HG02571 (cell line): ENCODE measurements at regions not wholly inside any gene's neighbourhood (a gene's known extent, or its start where the extent isn't known, plus 50 kb on each side); places are given as distances from the start of the nearest gene placed in this dataset.

Source experiments
- ATAC-seq: cut with Tn5 transposase; IDR thresholded peaks from one replicate; pipeline ENCODE4 v1.9.1; 2021; ENCODE audit warnings: mild to moderate bottlenecking, moderate library complexity; ENCODE audit not compliant: unreplicated experiment

GRCh38 chr14:66380143-66380542 is 106.0 kb upstream of the CCDC196 start:
- no peak for ATAC-seq

- ATAC-seq = no peak
Measured at GRCh38 chr14:66381755-66382154, 104.4 kb upstream of the CCDC196 start.

- ATAC-seq = no peak
Measured at GRCh38 chr14:66383257-66383656, 102.9 kb upstream of the CCDC196 start.

GRCh38 chr14:66383771-66384170 is 102.4 kb upstream of the CCDC196 start:
- ATAC-seq = no peak

DNA sequence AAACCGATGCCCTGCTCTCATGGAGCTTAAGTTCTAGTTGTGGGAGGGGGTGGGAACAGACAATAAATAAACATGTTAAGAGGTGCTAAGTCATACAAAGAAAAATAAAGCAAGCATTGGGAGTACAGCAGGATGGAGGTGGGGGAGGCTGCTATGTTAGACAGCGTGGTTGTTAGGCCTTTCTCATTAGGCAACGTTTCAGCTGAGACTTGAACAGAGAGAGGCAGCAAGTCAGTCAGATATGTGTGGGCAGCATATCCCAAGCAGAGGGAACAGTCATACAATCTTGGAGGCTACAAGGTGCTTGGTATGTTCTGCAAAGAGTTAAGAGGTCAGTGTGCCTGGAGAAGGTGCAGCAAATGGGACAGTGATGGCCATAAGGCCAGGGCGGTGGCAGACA is 97.7 kb upstream of the CCDC196 start:
- no peak for ATAC-seq

GRCh38 chr14:66389481-66389880 is 96.7 kb upstream of the CCDC196 start:
- ATAC-seq = no peak

- no peak for ATAC-seq
Measured at GRCh38 chr14:66395300-66395699, 90.9 kb upstream of the CCDC196 start.

- no peak for ATAC-seq
Measured at GRCh38 chr14:66396164-66396563, 90.0 kb upstream of the CCDC196 start.

GRCh38 chr14:66398437-66398836 is 87.7 kb upstream of the CCDC196 start:
- no peak for ATAC-seq

- ATAC-seq = no peak
Measured at GRCh38 chr14:66401449-66402095, 84.6 kb upstream of the CCDC196 start.

GRCh38 chr14:66403183-66403582 is 83.0 kb upstream of the CCDC196 start:
- no peak for ATAC-seq

DNA sequence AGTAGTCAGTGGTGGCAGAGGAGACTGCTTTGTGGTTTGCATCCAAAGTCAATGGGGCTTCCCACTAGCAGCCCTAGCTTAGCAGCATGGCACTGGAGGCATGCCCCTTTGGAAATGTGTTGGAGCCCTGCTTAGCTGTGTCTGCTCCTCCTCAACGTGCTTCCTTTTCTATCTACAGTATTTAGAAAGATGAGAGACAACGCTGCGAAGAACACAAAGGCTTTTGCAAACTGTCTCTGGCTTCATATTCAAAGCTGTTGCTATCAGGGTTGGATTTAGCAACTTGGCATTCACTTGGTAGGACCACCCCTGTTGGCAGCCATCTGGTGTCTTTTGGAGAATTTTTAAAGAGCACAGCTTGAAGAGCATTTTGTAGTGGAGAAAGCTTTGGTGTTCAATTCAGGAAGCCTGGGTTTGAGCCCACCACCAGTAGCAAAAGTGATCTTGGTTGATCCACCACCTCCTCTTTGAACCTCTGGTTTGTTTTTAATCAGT is 82.1 kb upstream of the CCDC196 start:
- no peak for ATAC-seq

GRCh38 chr14:66405158-66405557 is 81.0 kb upstream of the CCDC196 start:
- ATAC-seq = no peak

- no peak for ATAC-seq
Measured at GRCh38 chr14:66413901-66414300, 72.3 kb upstream of the CCDC196 start.

DNA sequence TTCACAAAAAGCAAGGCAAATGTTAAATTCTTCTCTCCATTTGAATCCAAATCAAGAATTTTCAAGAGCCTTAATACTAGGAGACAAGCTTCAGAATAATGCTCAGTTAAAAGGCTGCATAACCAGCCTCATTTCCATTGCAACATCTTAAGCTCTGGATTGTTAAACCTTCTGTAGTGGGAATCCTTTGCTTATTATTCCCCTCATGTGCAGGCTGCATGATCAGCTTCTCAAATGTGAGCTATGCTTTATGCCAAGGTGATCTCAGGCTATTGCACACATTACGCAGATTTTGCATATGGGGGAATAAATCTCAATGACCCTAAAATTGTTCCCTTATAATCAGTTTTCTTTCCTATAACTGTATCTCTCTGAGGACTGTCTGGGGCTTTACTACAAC is 71.7 kb upstream of the CCDC196 start:
- no peak for ATAC-seq

DNA sequence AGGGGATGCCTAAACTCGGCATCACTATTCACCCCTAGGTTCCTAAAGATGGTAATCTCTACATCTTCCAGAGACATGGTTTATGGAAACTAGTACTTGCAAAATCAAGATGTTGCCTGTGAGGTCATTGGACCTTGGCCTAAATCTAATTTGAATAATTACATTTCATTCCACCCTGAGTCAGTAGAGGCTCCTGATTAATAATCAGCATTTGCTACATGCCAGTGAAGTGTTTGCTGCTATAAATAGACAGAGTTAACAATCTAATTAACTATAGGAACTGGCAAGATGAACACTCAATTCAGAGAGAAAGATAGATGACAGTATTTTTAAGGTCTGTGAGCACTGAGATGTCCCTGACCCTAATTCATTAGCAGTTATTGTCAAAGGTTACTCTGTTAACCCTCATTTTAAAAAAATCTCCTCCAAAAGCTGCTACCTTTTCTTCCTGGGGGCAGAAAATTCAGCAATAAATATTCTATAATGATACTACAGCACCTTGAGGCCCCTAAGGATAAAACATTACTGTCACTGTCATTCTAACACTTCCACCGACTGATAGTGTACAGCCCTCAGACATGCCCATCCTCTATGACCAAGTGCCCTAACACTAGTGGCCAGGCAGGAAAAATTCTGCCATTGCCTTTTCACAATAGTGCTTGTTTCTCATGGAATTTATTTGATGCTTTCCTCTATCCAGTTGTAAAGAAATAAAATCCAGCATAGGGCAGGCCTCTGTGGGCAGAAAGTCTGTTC is 65.7 kb upstream of the CCDC196 start:
- ATAC-seq = no peak

GRCh38 chr14:66421990-66422946 is 63.9 kb upstream of the CCDC196 start:
- ATAC-seq = no peak

GRCh38 chr14:66425402-66425801 is 60.8 kb upstream of the CCDC196 start:
- ATAC-seq = no peak

- ATAC-seq = no peak
Measured at GRCh38 chr14:66426451-66426850, 59.7 kb upstream of the CCDC196 start.

DNA sequence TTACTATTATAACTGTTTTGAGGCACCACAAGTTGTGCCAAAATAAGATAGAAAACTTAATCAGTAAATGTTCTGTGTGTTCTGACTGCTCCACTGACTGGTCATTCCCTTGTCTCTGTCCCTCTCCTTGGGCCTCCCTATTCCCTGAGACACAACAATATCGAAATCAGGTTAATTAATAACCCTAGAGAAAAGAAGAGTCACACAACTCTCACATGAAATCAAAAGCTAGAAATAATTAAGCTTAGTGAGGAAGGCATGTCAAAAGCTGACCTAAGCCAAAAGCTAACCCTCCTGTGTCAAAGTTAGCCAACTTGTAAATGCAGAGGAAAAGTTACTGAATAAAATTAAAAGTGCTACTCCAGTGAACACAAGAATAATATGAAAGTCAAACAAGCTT is 53.8 kb upstream of the CCDC196 start:
- no peak for ATAC-seq

- ATAC-seq = no peak
Measured at GRCh38 chr14:66434464-66434863, 51.7 kb upstream of the CCDC196 start.
